DMS153 treated with DMSO at 0.1 percent for 48 hours (cell line): ENCODE measurements at regions not wholly inside any gene's neighbourhood (a gene's known extent, or its start where the extent isn't known, plus 50 kb on each side); places are given as distances from the start of the nearest gene placed in this dataset.
"Not testable (repeated sequence)": the region's sequence is repeated elsewhere in the genome, so short reads cannot be mapped to it uniquely, and the experiment has no call there.

Experiments used
- DNase-seq: peaks from one replicate; lab custom pipeline; 2025; ENCODE audit not compliant: unreplicated experiment; lab: John Stamatoyannopoulos, UW

DNA sequence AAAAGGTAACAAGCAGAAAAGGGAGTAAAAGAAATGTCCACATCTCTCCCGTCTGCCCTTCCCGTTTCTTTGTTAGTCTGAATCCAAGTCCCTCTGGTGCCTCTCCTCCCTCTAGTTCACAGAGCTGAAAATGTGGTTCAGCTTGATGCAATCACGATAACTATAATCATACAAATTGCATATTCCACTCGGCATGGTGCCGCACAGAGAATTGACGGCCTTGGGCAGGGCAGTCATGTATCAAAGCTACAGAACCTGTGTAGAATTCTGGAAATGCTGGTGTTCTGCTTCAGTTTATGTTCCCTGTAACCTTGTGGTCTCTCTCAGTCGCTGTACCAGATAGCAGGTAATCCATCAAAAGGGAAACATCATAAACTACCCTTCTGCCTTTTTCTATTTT, 562.9 kb upstream of the CBLB start:
- DNase-seq = no peak

DNA sequence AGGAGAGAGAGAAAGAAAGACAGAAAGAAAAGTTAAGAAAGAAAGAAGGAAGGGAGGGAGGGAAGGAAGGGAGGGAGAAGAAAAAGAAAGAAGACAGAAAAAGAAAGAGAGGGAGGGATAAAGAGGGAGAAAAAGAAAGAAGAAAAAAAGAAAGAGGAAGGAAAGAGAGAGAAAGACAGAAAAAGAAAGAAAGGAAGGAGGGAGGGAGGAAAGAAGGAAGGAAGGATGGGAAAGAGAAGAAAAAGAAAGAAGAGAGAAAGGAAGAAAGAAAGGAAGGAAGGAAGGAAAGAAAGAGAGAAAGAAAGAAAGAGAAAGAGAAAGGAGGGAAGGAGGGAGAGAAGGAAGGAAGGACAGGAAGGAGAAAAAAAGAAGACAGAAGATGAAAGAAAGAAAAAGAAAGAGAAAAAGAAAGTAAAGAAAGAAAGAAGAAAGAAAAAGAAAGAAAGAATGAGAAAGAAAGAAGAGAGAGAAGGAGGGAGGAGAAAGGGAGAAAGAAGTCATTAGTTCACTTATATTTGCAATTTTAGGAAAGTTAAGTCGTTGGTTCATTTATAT, 567.2 kb upstream of the CBLB start:
- no peak for DNase-seq

DNA sequence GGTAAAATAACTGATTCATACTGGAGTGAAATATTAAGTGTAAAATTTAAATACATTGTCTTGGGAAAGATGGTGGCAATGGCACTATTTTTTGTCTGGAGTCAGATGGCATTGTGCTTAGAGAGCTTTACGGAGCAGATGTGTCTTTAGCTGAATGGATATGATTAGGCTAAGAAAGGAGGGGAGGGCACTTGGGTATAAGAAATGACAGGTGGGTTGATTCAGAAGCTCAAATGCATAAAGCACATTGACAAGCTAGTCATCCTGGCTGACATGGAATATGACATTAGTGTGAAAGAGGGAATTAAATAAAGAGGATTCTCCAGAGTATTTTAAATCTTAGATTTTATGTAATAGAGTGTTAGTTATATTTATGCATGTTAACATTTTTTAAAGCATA, 570.1 kb upstream of the CBLB start:
- DNase-seq = no peak

DNA sequence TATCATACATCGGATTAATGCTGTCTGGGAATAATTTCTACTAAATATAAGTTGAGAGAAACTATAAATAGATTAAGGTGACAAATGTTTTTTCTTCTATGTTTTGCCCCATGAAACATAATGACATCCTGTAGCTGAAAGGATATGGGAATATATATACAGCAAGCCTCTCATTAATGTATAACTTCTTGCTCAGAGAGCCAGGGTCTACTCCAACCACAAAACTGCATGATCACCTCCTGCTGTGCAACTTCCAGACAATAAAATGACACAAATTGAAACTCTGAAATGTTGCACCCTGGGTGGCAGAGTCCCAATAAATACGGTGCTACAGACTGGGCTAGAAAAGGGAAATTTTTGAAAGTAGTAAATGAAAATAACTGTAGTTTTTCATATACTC, 571.9 kb upstream of the CBLB start:
- DNase-seq = no peak

DNA sequence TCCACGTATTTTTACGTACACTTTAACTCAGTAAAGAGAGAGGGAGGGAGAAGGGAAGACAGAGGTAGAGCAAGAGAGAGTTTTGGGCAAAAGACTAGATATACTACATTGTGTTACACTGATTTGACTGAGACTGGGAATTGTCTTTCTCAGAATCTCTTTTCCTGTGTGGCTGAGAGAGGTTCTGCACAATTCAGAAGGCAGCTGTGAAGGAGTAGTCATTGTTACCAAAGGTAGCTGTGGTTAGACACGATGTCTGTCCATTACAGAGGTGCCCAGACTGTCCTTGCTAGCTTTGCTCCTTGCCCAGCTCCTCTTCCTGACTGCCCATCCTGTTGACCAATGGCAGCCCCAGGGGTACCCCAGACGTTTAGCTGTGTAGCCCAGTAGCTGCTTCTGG, 577.5 kb upstream of the CBLB start:
- DNase-seq = no peak

DNA sequence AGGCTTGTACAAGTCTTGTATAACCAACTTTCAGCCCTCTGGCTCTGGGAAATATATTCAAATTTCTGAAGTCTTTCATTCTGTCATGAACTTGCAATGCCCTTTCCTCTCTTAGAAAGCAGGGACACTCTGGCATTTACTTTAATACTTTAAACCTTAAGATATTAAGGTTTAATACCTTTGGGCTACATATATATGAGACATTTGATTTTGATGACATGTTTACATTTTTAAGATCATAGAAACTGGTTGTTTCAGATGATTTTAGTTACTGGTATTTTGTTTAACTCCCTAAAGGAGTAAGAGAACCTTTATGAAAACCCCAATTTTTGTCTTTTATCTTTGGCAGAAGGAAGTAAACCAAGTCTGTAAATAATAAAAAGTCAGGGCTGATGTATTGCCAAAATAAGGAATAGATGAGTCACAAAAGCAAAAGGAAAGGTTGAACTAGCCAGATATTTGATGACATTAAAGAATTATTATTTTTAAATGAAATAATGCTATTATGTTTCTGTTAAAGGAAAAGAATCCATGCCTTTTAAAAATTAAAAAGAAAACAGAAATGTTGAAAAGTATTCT, 579.0 kb upstream of the CBLB start:
- DNase-seq = no peak

DNA sequence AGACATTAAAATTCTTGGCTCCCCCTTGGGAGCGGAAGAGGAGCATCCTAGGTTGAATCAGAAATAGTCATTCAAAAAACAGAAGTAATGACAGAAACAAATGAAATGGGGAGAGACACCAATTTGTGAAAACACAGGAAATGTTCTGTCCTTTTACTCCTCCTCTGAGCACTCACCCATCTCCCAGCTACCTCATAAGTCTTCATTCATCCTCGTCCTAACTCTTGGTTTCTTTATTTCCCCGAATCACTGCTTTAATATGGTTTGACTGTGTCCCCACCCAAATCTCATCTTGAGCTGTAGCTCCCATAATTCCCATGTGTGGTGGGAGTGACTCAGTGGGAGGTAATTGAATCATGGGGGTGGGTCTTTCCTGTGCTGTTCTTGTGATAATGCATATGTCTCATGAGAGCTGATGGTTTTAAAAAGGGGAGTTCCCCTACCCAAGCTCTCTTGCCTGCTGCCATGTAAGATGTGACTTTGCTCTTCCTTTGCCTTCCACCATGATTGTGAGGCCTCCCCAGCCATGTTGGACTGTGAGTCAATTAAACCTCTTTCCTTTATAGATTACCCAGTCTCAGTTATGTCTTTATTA, 579.7 kb upstream of the CBLB start:
- not testable (repeated sequence) for DNase-seq

DNA sequence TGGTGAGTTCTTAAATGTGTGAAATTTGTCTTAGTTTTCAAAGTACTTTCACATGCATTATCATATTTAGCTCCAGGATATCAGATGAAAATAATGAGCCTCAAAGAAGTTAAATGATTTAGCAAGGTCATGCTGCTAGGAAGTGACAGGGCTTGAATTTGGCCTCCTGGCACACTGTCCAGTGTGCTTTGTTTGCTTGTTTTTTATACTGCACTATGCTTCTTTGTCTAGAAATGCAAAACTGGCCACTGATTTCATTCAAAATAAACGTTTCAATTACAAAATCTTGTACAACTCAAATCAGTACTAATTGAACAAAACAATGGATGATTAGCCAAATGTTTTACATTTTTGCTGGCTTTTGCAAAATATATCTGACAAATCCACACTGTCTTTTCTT, 583.3 kb upstream of the CBLB start:
- no peak for DNase-seq

DNA sequence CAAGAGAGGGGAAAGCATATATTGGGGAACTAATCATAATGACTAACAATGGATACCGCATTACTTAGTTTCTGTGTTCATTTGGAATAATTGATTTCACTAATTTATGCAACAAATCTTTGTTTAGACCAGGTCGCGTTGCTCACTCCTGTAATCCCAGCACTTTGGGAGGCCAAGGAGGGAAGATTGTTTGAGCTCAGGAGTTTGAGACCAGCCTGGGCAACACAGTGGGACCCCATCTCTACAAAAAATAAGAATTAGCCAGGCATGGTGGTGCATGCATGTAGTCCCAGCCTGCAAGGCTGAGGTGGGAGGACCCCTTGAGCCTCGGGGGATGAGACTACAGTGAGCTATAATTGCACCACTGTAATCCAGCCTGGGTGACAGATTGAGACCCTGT, 585.7 kb upstream of the CBLB start:
- no peak for DNase-seq

DNA sequence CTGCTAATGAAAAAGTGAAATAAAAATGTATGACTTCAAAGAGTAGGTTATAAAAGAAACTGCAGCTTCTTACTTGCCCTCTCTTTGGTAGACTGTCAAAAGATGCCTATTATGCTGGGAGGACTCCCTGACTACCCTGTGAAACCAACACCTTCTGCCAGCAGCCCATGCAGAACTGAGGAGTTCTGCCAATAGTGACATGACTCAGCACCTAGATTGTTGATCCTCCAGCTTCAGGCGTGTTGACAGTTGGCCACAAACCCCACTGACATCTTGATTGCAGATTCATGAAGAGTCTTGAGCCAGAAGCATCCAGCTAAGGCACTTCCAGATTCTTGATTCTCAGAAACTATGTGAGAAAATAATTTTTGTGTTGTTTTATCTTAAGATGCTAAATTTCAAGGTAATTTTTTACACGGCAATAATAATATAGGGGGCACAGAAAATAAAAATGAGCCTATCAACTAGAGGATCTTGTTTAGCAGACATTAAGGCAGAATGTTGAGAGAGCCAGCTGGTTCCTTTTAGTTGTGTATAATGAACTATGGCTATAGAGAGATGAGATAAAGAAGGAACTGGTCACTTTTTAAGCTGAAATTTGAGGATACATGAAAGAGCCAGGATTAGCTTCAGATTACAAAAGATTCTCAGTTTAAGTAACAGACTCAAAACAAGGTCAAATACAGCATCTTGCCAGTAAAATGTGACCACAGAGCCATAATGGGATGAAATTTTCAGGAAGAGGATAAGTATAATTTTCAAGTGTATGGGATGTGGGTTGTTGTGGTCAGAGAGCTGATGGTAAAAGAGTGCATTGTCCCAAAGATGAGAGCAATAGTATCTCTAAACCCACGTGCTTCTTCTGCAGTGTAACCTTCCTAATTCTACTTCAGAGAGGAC, 588.7 kb upstream of the CBLB start:
- DNase-seq = no peak

DNA sequence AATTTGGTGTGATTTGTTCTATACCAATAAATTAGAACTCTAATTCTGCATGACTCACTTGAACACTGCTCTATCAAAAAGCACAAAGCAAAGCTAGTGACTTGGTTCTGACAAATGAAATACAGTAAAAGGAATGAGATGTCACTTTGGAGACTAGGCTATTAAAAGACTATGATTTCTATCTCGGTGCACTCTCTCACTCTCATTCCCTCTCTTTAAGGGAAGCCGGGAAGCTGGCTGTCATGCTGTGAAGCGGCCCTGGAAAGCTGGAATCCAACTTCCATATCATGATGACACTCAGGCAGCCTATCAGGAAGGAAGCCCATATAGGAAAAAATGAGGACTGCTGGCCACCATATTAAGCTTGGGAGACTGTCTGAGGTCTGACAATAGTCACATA, 590.1 kb upstream of the CBLB start:
- DNase-seq = no peak

DNA sequence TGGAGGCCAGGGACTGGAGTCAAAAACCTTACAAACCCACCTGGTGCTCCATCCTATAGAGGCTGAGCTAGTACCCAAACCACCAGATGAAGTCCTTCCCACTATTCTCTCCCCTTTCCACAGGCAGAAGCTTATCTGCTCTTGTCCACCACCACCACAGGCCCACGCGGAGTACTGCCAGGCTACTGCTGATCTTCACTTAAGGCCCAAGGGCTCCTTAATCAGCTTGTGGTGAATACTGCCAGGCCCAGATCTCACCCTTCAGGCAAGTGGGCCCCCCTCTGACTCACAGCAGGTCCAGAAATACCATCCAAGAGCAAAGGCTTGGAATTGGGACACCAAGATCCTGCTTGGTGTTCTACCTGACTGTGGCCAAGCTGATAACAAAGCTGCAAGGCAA, 598.1 kb upstream of the CBLB start:
- no peak for DNase-seq

DNA sequence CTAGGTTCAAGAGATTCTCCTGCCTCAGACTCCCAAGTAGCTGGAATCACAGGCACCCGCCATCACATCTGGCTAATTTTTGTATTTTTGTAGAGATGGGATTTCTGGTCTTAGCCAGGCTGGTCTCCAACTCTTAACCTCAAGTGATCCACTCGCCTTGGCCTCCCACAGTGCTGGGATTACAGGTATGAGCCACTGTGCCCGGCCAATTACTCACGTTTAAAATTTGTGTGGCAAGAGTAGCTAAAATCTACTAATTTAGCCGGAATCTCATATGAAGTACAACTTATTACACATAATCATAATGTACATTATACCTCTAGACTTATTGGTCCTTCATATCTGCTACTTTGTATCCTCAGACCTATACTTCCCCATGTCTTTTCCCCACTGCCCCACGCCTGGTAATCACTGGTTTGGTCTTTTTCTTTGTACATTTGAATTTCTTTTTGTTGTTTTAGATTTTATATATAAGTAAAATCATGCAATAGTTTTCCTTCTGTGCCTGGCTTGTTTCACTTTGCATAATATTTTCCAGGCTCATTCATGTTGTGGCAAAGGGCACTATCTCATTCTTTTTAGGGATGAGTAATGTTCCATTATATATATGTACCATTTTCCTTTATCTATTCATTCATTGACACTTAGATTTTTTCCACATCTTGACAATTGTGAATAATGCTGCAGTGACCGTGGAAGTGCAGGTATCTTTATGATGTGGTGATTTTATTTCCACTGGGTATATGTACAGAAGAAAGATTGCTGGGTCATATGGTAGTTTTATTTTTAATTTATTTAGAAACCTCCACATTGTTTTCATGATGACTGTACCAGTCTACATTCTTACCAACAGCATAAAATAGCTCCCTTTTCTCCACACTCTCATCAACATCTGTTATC, 605.0 kb upstream of the CBLB start:
- no peak for DNase-seq

DNA sequence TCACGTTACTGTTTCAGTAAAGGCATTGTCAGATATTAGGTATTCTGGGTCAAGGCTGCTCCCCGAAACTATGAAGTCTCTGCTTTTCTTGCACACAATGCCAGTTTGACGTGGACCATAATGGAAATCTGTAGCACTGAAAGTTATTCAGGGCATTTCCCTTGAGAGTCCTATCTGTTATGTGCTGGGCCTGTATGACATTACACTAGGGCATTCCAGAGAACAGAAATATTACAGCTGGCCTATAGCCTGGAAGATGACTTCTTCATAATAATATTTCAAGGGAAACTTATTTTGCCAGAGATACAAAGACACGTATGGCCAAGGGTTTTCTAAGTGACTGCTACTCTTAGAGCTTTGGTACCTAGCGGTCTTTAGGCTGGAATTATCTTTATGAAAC, 613.6 kb upstream of the CBLB start:
- no peak for DNase-seq

DNA sequence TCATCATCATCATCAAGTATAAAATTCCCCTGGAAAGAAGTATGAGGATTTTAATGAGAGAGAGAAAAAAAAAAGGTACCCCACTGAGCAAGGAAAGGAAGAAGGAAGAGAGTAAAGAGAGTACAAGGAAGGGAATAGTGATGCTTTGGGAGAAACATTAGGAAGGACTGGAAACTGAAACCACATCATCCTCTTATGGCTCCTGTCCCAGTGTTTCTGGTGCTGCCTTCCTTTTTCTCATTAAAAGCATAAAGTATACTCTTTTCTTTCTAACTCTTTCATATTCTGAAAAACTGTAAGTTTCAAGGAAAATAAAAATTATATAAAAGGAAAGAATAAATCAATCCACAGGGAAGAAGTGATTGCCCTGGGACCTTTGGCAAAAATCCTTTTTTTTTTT, 616.4 kb upstream of the CBLB start:
- no peak for DNase-seq

DNA sequence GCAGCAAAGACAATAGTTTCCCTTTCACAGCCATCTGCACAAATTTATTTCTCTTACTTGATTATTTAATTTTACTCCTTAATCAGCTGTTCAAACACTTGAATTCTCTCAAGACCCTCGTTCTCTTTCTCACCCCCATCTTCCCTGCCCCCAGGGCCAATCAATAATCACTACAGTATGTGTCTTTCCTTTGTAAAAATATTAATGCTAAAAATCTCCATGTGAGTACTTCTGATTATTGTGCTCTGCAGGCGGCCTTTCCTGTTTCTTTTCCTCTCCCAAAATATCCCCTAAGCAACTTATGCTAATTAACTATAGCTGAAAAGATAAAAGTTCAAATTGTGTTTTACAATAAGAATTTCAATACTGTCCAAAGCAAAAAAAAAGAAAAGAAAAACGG, 617.0 kb upstream of the CBLB start:
- peak; percentile 5 for DNase-seq

DNA sequence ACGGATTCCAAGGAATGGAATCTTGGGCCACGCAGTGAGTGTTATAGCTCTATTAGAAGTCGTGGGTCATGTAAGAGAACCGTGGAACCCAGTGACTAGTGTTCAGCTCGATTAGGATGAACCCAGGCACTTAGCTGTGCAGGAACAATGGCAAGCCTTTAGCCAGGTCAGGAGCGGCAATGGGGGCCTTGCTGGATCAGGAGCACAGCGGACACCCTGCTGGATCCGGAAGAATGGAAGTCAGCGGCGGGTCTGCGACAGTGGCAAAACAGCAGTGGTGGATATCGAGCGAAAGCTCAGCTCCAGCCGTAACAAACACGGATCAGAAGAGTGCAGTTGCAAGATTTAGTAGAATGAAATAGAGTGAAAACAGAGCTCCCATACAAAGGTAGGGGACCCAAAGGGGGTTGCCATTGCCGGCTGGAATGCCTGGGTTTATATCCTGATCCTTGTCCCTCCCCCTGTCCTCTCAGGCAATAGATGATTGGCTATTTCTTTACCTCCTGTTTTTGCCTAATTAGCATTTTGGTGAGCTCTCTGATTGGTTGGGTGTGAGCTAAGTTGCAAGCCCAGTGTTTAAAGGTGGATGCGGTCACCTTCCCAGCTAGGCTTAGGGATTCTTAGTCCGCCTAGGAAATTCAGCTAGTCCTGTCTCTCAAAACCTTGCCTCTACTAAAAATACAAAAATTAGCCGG, 618.3 kb upstream of the CBLB start:
- DNase-seq = not testable (repeated sequence)

DNA sequence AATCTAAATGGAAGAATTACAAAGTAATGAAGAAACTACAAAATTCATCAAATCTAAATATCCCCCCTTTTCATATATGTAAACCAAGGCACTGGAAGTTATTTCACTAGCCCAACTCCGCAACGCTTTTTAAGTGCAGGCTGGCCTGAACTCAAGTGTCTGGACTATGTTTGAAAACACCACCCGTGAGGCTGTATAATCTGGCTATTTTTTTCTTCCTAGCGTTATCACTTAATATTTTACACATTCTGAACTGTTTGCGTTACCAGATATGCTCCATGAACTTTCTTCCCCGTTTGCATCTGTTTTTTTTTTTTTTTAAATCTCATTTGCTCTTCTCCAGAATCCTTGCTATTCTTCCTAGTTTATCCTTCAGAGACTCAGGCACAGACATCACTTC, 619.5 kb upstream of the CBLB start:
- DNase-seq = no peak

DNA sequence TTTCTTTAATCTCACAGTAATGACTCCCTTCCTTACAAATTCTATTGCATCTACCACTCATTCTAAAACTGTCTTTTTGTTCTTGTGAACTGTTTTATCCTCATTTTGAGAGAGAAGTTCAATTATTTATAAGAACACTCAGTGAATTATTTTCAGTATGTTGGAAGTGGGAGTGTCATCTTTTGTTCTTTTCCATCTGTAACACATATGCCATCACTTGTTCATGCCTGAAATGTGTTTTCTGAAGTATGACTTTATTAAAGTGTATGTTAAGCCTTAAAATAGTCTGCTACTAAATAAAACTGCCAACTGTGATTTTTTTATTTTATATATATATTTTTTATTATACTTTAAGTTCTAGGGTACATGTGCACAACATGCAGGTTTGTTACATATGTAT, 623.0 kb upstream of the CBLB start:
- DNase-seq = no peak

DNA sequence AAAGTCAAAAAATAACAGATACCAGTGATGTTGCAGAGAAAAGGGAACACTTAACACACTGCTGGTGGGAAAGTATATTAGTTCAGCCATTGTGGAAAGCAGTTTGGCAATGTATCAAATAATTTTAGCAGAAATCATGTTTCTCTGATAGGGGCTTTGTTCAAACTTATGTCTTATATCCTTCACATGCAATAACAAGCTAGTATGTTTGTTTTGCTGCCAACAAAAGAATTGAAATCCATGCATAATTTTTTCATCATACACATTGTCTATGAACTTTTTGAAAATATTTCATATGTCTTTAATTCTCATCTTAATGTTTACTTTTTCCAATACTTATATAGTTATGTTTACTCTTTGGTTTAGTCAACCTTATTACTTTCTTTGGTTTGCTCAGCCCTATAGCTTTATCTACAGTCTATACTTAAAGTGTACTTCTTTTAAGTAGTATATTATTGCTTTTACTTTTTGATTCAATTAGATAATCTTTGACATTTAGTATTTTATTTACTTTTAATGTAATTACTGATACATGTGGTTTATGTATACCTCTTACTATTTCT, 639.6 kb upstream of the CBLB start:
- no peak for DNase-seq
